ENCODE measurements at regions not wholly inside any gene's neighbourhood (a gene's known extent, or its start where the extent isn't known, plus 50 kb on each side); places are given as distances from the start of the nearest gene placed in this dataset.

DNA sequence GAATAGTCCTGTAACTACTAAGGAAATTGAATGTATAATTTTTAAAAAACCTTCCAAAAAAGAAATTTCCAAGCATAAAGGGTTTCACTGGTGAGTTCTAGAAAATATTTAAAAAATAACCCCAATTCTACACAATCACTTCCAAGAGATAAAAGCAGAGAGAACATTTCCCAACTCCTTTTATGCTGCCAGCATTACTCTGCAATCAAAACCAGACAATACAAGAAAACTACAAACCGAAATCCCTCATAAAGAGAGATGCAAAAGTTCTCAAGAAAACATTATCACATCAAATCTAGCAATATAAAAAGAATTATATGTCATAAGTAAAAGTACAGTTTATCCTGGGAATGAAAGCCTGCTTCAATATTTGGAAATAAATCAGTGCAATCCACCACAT, 84.8 kb downstream of the OAT start:
- no peak overlapping the region for H3K27ac ChIP-seq (ENCODE audit: insufficient read depth, low read length)
- H3K36me3 ChIP-seq (ENCODE audit: control insufficient read depth, insufficient read depth, low read length): no peaks in the 10 kb centered on the region
- H3K9me3 ChIP-seq (ENCODE audit: control insufficient read depth, insufficient read depth, low read depth, low read length): no peaks in the 10 kb centered on the region
- TF ChIP-seq, protein P1, sequence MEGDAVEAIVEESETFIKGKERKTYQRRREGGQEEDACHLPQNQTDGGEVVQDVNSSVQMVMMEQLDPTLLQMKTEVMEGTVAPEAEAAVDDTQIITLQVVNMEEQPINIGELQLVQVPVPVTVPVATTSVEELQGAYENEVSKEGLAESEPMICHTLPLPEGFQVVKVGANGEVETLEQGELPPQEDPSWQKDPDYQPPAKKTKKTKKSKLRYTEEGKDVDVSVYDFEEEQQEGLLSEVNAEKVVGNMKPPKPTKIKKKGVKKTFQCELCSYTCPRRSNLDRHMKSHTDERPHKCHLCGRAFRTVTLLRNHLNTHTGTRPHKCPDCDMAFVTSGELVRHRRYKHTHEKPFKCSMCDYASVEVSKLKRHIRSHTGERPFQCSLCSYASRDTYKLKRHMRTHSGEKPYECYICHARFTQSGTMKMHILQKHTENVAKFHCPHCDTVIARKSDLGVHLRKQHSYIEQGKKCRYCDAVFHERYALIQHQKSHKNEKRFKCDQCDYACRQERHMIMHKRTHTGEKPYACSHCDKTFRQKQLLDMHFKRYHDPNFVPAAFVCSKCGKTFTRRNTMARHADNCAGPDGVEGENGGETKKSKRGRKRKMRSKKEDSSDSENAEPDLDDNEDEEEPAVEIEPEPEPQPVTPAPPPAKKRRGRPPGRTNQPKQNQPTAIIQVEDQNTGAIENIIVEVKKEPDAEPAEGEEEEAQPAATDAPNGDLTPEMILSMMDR (conservative IDR thresholded peaks at IDR 0.05 in 1 of 2, IDR thresholded peaks at IDR 0.05 in 1 of 2; ENCODE audit: low read depth in 1 of 2, low read length in 2 of 2): no peak
- no peak overlapping the region for H3K9ac ChIP-seq (ENCODE audit: insufficient read depth, low read length)
- H3K79me2 ChIP-seq (ENCODE audit: control insufficient read depth, insufficient read depth, low read length): no peaks in the 10 kb centered on the region
- no peak for DNase-seq (ENCODE audit: low read depth in 2 of 2)
- H3K4me1 ChIP-seq (ENCODE audit: control insufficient read depth, extremely low read depth, insufficient read depth, low read length): no peaks in the 10 kb centered on the region
- H4K20me1 ChIP-seq (ENCODE audit: control insufficient read depth, extremely low read depth, insufficient read depth, low read length): no peaks in the 10 kb centered on the region
- no peaks in the 10 kb centered on the region for H3K27me3 ChIP-seq (ENCODE audit: control insufficient read depth, insufficient read depth, low read length)
- H3K4me2 ChIP-seq (ENCODE audit: extremely low read depth, insufficient read depth, low read length): no peak overlapping the region
- H2AFZ ChIP-seq (ENCODE audit: low read length): no peak overlapping the region
- H3K4me3 ChIP-seq (replicated peaks in 1 of 4; ENCODE audit: control extremely low read depth in 1 of 4, insufficient read depth in 1 of 4, low read depth in 3 of 4, low read length in 4 of 4): no peak overlapping the region

DNA sequence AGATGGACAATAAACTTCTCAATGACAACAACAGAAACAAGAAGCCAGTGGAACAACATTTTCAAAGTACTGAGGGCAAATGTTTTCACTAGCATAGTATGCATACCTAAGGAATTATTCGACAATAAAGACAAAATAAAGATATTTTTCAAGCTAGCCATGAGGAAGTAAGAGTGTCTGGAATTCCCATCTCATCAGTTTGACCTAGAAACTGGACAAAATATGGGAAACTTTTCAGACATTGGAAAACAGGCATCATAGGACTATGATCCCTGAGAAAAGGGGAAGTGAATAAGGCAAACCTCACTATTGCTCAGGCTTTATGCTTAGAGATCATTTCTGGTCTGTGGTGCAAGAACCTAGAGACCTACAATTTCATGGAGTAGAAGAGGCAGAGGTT, 86.3 kb downstream of the OAT start:
- Histone ChIP-seq H3K9me3 (ENCODE audit: control insufficient read depth, insufficient read depth, low read depth, low read length) (no peaks in the 10 kb centered on the region), H3K4me1 (ENCODE audit: control insufficient read depth, extremely low read depth, insufficient read depth, low read length) (no peaks in the 10 kb centered on the region), H4K20me1 (ENCODE audit: control insufficient read depth, extremely low read depth, insufficient read depth, low read length) (no peaks in the 10 kb centered on the region), H2AFZ (ENCODE audit: low read length) (no peak overlapping the region), H3K79me2 (ENCODE audit: control insufficient read depth, insufficient read depth, low read length) (no peaks in the 10 kb centered on the region), H3K36me3 (ENCODE audit: control insufficient read depth, insufficient read depth, low read length) (no peaks in the 10 kb centered on the region), H3K4me3 (replicated peaks in 1 of 4; ENCODE audit: control extremely low read depth in 1 of 4, insufficient read depth in 1 of 4, low read depth in 3 of 4, low read length in 4 of 4) (no peak overlapping the region), H3K4me2 (ENCODE audit: extremely low read depth, insufficient read depth, low read length) (no peak overlapping the region), H3K27me3 (ENCODE audit: control insufficient read depth, insufficient read depth, low read length) (no peaks in the 10 kb centered on the region), H3K27ac (ENCODE audit: insufficient read depth, low read length) (no peak overlapping the region), H3K9ac (ENCODE audit: insufficient read depth, low read length) (no peak overlapping the region)
- peak in 1 of 2 donors; percentile 48 for DNase-seq (ENCODE audit: low read depth in 2 of 2)
- TF ChIP-seq, protein P1 (conservative IDR thresholded peaks at IDR 0.05 in 1 of 2, IDR thresholded peaks at IDR 0.05 in 1 of 2; ENCODE audit: low read depth in 1 of 2, low read length in 2 of 2): no peak
- TF ChIP-seq EZH2 (IDR thresholded peaks at IDR 0.05; ENCODE audit: low read length, missing control alignments): no peak

DNA sequence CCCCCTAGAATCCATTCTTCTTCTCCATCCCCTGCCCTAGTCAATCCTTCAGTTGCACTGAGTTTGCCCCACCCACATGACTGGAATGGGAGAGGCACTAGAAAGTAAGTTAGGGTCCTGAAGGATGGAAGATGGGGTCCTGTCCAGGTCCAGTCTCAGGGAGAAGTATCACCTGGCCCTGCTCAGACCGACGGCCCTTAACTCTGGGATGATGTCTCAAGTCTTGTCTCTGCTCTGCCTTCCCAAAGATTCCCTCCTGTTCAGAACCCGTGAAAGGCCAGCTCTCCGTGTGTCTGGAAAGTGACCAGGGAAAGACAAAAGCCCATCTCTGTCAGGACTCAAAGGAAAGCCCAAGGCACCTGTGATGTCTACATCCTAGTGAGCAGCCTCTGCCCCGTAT, 88.8 kb downstream of the OAT start:
- Histone ChIP-seq H3K4me2 (ENCODE audit: extremely low read depth, insufficient read depth, low read length) (no peak overlapping the region), H3K9ac (ENCODE audit: insufficient read depth, low read length) (no peak overlapping the region), H4K20me1 (ENCODE audit: control insufficient read depth, extremely low read depth, insufficient read depth, low read length) (no peaks in the 10 kb centered on the region), H3K9me3 (ENCODE audit: control insufficient read depth, insufficient read depth, low read depth, low read length) (no peaks in the 10 kb centered on the region), H3K4me1 (ENCODE audit: control insufficient read depth, extremely low read depth, insufficient read depth, low read length) (no peaks in the 10 kb centered on the region), H3K4me3 (replicated peaks in 1 of 4; ENCODE audit: control extremely low read depth in 1 of 4, insufficient read depth in 1 of 4, low read depth in 3 of 4, low read length in 4 of 4) (no peak overlapping the region), H2AFZ (ENCODE audit: low read length) (no peak overlapping the region), H3K27ac (ENCODE audit: insufficient read depth, low read length) (no peak overlapping the region), H3K36me3 (ENCODE audit: control insufficient read depth, insufficient read depth, low read length) (no peaks in the 10 kb centered on the region), H3K79me2 (ENCODE audit: control insufficient read depth, insufficient read depth, low read length) (no peaks in the 10 kb centered on the region), H3K27me3 (ENCODE audit: control insufficient read depth, insufficient read depth, low read length) (no peaks in the 10 kb centered on the region)
- TF ChIP-seq EZH2 (IDR thresholded peaks at IDR 0.05; ENCODE audit: low read length, missing control alignments): no peak
- TF ChIP-seq, protein P1 (conservative IDR thresholded peaks at IDR 0.05 in 1 of 2, IDR thresholded peaks at IDR 0.05 in 1 of 2; ENCODE audit: low read depth in 1 of 2, low read length in 2 of 2): no peak
- DNase-seq (ENCODE audit: low read depth in 2 of 2): no peak

All from fibroblast of lung (primary cell).